ENCODE measurements at regions not wholly inside any gene's neighbourhood (a gene's known extent, or its start where the extent isn't known, plus 50 kb on each side); places are given as distances from the start of the nearest gene placed in this dataset.

DNA sequence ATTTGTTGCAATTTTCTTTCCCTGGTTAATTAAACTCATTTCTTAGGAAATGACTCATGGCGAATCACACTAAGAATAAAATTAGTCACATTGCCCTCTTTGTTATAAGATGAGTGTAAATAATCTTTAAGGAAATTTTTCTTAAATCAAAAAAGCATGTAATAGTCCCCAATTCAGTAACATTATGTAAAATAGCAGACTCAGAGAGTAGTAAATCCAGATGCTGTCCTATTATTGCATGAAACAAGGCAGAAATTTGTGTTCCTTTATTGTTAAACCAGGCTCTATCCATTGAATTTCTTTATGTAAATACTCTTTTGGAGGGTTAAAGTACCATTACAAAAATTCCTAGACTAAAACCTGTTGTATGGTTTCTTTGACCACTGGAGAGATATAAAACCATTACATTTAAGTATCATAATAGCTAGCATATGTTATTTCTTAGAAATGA is 154.5 kb upstream of the C1orf87 start:
- DNase-seq = no peak

GRCh38 chr1:60227601-60228000 is 154.0 kb upstream of the C1orf87 start:
- DNase-seq = no peak

GRCh38 chr1:60225486-60225885 is 151.9 kb upstream of the C1orf87 start:
- no peak for DNase-seq

GRCh38 chr1:60224523-60224922 is 151.0 kb upstream of the C1orf87 start:
- DNase-seq = no peak

- DNase-seq = no peak
Measured at GRCh38 chr1:60223158-60223557, 149.6 kb upstream of the C1orf87 start.

GRCh38 chr1:60222360-60223115 is 149.0 kb upstream of the C1orf87 start:
- DNase-seq = no peak

GRCh38 chr1:60213253-60213652 is 139.7 kb upstream of the C1orf87 start:
- DNase-seq = no peak

- DNase-seq = no peak
Measured at GRCh38 chr1:60196026-60196425, 122.5 kb upstream of the C1orf87 start.

DNA sequence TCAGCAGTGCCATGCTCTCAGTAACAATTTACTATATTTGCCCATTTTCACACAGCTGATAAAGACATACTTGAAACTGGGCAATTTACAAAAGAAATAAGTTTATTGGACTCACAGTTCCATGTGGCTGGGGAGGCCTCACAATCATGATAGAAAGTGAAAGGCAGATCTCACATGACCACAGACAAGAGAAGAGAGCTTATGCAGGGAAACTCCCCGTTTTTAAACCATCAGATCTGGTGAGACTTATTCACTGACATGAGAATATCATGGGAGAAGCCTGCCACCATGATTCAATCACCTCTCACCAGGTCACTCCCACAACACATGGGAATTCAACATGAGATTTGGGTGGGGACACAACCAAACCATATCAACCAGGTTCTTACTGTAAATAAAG is 112.1 kb upstream of the C1orf87 start:
- no peak for DNase-seq

- DNase-seq = no peak
Measured at GRCh38 chr1:60184521-60184920, 111.0 kb upstream of the C1orf87 start.

DNA sequence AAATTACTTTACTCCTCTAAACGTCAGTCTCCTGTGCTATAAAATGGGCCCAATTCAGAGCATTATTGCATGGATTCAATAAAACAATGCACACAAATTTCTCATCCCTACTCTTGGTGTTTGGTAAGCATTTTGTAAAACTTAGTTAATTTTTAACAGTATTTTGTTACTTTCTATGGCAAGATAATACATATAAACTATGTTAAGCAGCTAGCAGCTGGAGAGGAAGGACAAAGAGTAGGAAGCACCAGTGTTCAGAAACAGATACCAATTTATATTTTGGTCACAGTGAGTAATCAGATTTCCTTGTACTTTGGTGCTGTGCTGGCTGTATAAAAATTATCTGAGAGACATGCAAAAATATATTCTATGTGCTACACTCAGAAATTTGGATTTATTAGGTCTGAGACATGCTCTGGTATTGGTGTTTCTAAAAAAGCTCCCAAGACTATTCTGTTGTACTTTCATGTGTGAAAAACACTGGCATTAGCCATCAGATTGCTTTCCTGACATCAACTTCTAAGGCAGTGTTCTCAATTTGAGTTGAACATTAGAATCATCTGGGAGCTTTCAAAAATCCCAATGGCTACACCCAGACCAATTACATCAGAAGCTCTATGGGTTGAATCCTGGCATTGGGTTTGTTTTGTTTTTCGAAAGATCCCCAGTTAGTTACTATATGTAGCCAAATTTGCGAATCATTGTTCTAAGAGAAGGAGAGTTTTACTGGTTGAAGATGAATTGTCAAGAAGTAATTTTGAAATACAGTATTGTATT is 100.3 kb upstream of the C1orf87 start:
- DNase-seq = no peak

- DNase-seq = no peak
Measured at GRCh38 chr1:60173006-60173405, 99.4 kb upstream of the C1orf87 start.

- no peak for DNase-seq
Measured at GRCh38 chr1:60171801-60172200, 98.2 kb upstream of the C1orf87 start.

DNA sequence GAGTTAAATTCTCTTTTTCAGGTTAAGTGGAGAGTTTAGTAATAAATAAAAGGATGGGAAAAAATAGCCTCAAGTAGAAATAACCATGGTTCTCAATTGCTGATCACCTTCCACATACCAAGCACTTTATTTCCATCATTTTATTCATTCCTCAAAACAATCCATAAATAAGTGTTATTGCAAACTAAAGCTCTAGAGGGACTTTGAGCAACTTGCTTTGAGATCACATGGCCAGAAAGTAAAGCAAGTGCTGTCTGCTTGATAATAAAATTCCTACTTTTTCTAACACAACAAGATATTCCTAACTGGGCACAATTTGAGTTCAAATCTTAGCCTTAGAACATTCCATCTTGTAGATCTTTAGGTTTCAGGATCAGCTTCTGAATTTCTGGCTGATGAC is 97.1 kb upstream of the C1orf87 start:
- DNase-seq = no peak

DNA sequence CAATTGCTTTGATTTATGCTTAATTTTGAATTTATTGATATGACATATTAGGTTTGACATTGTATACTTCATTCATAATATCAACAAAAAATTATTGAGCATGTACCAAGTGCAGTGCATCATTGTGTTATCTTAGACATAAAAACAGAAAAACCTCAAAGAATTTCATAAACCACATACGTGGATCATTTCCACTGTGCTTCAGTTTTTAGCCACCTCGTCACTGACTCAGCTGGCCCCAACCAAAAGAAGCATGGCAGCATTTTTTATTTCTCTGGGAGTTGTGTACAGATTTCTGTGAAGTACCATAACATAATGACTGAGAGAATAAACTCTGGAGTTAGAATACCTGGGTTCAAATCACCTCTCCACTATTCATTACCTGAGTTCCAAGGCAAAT is 95.6 kb upstream of the C1orf87 start:
- no peak for DNase-seq

DNA sequence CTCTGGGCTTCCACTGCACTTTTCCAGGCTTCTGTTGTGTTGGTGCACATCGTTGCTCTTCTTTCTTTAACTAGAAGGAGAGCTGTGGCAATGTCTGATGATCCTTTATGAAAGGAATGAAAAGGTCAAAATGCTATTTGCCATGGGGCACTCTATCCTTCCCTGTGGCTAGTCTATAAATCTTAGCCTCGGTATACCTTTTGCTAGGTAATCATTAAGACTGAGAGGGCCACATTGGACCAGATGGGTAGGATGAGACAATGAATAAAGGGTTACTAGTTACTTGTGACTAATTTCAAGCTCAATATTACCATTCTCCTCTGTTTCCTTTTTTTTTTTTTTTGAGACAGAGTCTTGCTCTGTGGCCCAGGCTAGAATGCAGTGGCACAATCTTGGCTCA is 89.4 kb upstream of the C1orf87 start:
- no peak for DNase-seq

DNA sequence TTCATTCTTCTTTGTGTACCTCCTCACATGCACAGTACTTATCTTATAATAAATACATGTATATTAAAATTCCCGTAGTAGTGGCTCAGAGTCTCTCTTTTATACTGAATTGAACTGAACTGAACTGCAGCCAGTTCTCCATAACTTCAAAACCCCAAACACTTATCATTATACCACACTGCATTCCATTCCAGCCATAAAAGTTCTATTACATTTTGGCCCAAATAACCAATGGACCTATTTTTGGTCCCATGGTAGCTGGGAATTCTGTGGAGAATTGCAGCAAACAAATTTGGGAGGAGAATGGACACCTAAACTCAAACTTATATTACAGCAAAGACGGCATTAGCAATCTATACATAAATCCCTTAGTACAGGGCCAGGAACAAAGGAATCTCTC is 86.6 kb upstream of the C1orf87 start:
- no peak for DNase-seq

DNA sequence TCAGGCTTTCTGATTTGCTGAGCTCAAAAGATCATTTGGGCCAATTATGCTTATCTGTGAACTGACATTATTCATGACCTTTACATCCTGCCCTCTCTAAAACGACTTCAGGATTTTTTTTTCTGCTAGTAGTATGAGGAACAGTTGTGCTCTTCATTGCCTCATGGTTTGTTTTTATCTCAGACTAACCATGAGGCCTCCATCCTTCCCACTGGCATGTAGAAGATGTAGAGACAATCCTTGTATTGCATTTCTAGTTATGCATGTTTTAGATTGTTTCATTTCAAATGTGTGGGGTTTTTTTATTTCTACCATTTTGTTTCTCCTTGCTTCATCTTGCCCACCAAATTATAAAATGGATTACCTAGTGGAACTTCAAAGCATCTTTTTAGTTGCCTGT is 82.8 kb upstream of the C1orf87 start:
- no peak for DNase-seq

DNA sequence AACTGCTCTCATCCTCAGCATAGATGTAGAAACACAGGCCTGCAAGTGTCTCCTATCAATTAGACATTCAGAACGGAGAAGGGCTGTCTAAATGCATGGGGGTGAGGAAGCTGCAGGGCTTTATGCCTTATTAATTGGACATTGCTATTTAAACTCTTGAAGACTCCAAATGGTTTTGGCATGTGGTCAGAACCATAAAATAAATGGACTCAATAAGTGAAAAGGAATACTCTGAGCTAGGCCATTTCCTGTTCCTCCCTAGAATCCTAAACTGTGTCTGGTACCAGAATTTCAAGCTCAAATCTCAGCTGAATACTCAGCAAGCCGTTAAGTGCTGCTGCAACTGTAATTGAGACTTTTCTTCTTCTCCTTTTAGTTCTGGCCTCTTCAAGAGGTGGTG is 80.4 kb upstream of the C1orf87 start:
- DNase-seq = no peak

- no peak for DNase-seq
Measured at GRCh38 chr1:60152891-60153290, 79.3 kb upstream of the C1orf87 start.

DNA sequence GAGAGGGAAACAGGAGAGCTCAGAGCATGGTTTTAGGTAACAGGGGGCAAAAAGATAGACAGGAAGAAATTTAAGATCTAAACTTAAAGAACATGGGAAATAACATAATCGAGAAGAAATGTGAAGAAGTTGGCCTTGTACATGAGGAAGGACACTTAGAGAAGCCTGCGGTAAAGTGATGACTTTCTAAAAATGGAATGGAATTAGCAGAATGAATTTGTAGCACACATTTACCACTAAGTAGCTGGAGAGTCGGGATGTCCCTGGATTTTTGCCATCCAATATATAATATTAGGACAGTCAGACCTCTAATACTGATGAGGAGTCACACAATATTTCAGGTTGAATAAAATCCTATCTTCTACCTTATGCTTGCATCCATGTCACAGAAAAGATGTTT is 77.7 kb upstream of the C1orf87 start:
- no peak for DNase-seq

DNA sequence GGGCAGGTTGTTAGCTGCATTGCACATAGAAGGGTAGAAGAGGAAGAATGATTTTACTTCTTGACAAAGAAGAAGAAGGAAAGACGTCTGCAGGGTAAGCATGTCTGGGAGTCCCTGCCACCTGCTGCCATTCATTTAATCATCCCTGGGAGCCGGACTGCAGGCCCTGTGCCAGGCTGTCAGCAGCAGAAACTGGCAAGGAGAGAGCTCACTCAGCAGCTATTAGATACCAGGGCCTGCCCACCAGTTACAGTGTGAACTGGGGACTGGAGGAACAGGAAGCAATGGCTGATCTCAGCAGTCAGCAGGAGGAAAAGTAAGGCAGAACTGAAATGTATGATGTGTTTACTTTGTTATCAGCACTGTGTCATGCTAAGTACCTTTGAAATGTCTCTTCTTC is 75.7 kb upstream of the C1orf87 start:
- DNase-seq = no peak

- no peak for DNase-seq
Measured at GRCh38 chr1:60146884-60147283, 73.3 kb upstream of the C1orf87 start.

- DNase-seq = no peak
Measured at GRCh38 chr1:60145771-60146170, 72.2 kb upstream of the C1orf87 start.

GRCh38 chr1:60141743-60142142 is 68.2 kb upstream of the C1orf87 start:
- DNase-seq = no peak

Measured in activated CD4-positive, alpha-beta T cell treated with anti-CD3 and anti-CD28 coated beads, Interleukin-2, amount 50 U/mL, for 48 hours (primary cell).